Fibroblast of mammary gland (primary cell): ENCODE measurements at regions not wholly inside any gene's neighbourhood (a gene's known extent, or its start where the extent isn't known, plus 50 kb on each side); places are given as distances from the start of the nearest gene placed in this dataset.

Experiments
- DNase-seq: peaks from one replicate; pipeline ENCODE4 v3.0.0-alpha.2; 2010; ENCODE audit warnings: low read depth
- H3K4me3 ChIP-seq: 2 replicates; pipeline ENCODE4 v1.5.1; 2011; ENCODE audit warnings: low read depth, mild to moderate bottlenecking, low read length, moderate library complexity; ENCODE audit not compliant: control insufficient read depth
- TF ChIP-seq, protein P1 (sequence below): conservative IDR thresholded peaks from 2 replicates; pipeline ENCODE4 v1.5.1; 2011; ENCODE audit warnings: low read depth, low read length, inconsistent platforms; ENCODE audit not compliant: control insufficient read depth, insufficient read depth

GRCh38 chr14:80403036-80403435, 191.7 kb upstream of the DIO2 start:
- no peak for DNase-seq
- TF ChIP-seq, protein P1, sequence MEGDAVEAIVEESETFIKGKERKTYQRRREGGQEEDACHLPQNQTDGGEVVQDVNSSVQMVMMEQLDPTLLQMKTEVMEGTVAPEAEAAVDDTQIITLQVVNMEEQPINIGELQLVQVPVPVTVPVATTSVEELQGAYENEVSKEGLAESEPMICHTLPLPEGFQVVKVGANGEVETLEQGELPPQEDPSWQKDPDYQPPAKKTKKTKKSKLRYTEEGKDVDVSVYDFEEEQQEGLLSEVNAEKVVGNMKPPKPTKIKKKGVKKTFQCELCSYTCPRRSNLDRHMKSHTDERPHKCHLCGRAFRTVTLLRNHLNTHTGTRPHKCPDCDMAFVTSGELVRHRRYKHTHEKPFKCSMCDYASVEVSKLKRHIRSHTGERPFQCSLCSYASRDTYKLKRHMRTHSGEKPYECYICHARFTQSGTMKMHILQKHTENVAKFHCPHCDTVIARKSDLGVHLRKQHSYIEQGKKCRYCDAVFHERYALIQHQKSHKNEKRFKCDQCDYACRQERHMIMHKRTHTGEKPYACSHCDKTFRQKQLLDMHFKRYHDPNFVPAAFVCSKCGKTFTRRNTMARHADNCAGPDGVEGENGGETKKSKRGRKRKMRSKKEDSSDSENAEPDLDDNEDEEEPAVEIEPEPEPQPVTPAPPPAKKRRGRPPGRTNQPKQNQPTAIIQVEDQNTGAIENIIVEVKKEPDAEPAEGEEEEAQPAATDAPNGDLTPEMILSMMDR, result no peak
- no peak overlapping the region for H3K4me3 ChIP-seq

DNA sequence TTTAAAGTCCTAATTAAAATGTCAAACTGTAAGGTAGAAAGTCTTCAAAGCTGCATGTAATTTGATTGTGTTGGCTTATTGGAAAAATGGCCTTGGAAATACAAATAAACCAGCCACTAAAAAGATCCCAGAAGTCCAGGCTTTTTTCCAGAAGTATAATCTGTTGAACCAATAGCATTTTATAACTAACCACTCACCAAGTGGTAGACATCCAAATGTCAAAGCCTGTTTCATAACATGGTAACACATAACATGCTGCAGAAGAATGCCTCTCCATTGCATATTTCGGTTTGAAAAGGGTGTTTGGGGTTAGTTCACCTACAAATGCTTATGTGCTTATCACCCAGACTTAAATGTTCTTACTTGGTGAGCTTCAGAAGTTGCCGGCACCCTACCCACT, 183.7 kb upstream of the DIO2 start:
- TF ChIP-seq, protein P1, result no peak
- no peak for DNase-seq
- H3K4me3 ChIP-seq, result no peak overlapping the region

GRCh38 chr14:80393766-80394165, 182.5 kb upstream of the DIO2 start:
- DNase-seq, result no peak

GRCh38 chr14:80390906-80391305, 179.6 kb upstream of the DIO2 start:
- TF ChIP-seq, protein P1, result no peak
- H3K4me3 ChIP-seq, result no peak overlapping the region

More at GRCh38 chr14:80393766-80394165, 182.5 kb upstream of the DIO2 start:
- TF ChIP-seq, protein P1, result no peak
- no peak overlapping the region for H3K4me3 ChIP-seq

DNA sequence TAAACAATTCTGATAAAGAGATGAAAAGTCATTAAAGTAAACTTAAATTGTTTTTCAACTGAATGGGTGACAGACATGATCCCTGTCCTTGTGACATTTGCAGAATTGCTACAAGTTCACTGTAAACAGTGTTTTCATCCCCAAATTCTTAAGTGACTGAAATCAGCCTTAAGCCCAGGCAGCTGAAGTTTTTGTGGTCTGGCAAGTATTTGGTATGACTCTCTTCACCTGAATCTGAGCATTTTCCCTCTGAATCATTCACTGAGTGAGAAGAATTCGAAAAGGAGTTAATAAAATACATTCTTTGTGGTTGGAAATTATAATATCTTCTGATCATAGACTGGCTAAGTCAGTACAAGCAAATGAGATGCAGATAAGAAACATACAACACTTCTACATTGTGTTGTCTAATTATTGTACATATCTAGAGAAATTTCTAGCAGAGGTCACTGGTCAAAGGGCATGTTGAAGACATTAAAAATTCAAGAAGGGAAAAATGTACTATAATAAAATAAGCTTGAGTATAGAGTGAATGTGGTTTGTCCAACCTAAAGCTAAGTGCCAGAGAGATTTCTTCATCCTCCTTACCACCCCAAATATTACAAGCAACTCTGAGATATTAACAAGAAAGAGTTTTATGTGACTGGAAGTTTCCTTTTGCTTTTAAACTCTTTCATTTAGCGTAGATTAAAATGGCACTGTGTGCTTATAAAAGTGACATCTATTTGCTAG, 177.8 kb upstream of the DIO2 start:
- peak; percentile 74 for DNase-seq
- TF ChIP-seq, protein P1, result no peak
- H3K4me3 ChIP-seq, result no peak overlapping the region

More at GRCh38 chr14:80390906-80391305, 179.6 kb upstream of the DIO2 start:
- DNase-seq, result peak; percentile 27

- H3K4me3 ChIP-seq, result no peak overlapping the region
- TF ChIP-seq, protein P1, result no peak
- peak; percentile 47 for DNase-seq
These were observed 176.3 kb upstream of the DIO2 start for GRCh38 chr14:80387563-80387981.
